CD4-positive, alpha-beta T cell treated with Interleukin-17A for 1 hour (primary cell): ENCODE measurements at regions not wholly inside any gene's neighbourhood (a gene's known extent, or its start where the extent isn't known, plus 50 kb on each side); places are given as distances from the start of the nearest gene placed in this dataset.
A peak's percentile ranks its signal among the peaks of the same experiment; 100 is the strongest.

ENCODE experiments used
- DNase-seq: peaks from one replicate; pipeline ENCODE4 v3.0.0-alpha.2; 2020

GRCh38 chr4:163582703-163583102, 88.2 kb downstream of the TMA16 start:
- no peak for DNase-seq

- peak; percentile 9 for DNase-seq
Observed at GRCh38 chr4:163587867-163588266, 93.4 kb downstream of the TMA16 start.

- no peak for DNase-seq
Observed at GRCh38 chr4:163588532-163588931, 94.0 kb downstream of the TMA16 start.

- no peak for DNase-seq
Observed at GRCh38 chr4:163590103-163590502, 95.6 kb downstream of the TMA16 start.

GRCh38 chr4:163590619-163591264, 96.3 kb downstream of the TMA16 start:
- DNase-seq: no peak

- peak; percentile 13 for DNase-seq
Observed at GRCh38 chr4:163591614-163592020, 97.1 kb downstream of the TMA16 start.

- no peak for DNase-seq
Observed at GRCh38 chr4:163592212-163592611, 97.7 kb downstream of the TMA16 start.

GRCh38 chr4:163595580-163595979, 101.1 kb downstream of the TMA16 start:
- no peak for DNase-seq

- DNase-seq: no peak
Observed at GRCh38 chr4:163598028-163598427, 103.5 kb downstream of the TMA16 start.

GRCh38 chr4:163598489-163598888, 104.0 kb downstream of the TMA16 start:
- no peak for DNase-seq

- no peak for DNase-seq
Observed at GRCh38 chr4:163600727-163601126, 106.2 kb downstream of the TMA16 start.

- DNase-seq: no peak
Observed at GRCh38 chr4:163603257-163603656, 108.8 kb downstream of the TMA16 start.

GRCh38 chr4:163606896-163607691, 112.6 kb downstream of the TMA16 start:
- DNase-seq: no peak

- DNase-seq: no peak
Observed at GRCh38 chr4:163609019-163609418, 114.5 kb downstream of the TMA16 start.

- DNase-seq: no peak
Observed at GRCh38 chr4:163610648-163611047, 116.2 kb downstream of the TMA16 start.

GRCh38 chr4:163611182-163611581, 116.7 kb downstream of the TMA16 start:
- no peak for DNase-seq

GRCh38 chr4:163611784-163612445, 117.4 kb downstream of the TMA16 start:
- DNase-seq: no peak

GRCh38 chr4:163612762-163613161, 118.3 kb downstream of the TMA16 start:
- DNase-seq: no peak

- no peak for DNase-seq
Observed at GRCh38 chr4:163613383-163613782, 118.9 kb downstream of the TMA16 start.

- no peak for DNase-seq
Observed at GRCh38 chr4:163614866-163615265, 120.4 kb downstream of the TMA16 start.

GRCh38 chr4:163618845-163619244, 124.4 kb downstream of the TMA16 start:
- DNase-seq: no peak

GRCh38 chr4:163620738-163621137, 126.2 kb downstream of the TMA16 start:
- no peak for DNase-seq

- no peak for DNase-seq
Observed at GRCh38 chr4:163621821-163622220, 127.3 kb downstream of the TMA16 start.
